ENCODE measurements at regions not wholly inside any gene's neighbourhood (a gene's known extent, or its start where the extent isn't known, plus 50 kb on each side); places are given as distances from the start of the nearest gene placed in this dataset.

- TF ChIP-seq EZH2 (IDR thresholded peaks at IDR 0.05; ENCODE audit: low read depth, low read length, severe bottlenecking) (no peak), POLR2AphosphoS5 (IDR thresholded peaks at IDR 0.05; ENCODE audit: low read depth, low read length) (no peak), CTCF (IDR thresholded peaks at IDR 0.05; ENCODE audit: control extremely low read depth in 1 of 3, insufficient read depth in 1 of 3, low read depth in 1 of 3, low read length in 3 of 3) (no peak)
Measured at GRCh38 chr13:104460554-104460953, 1394.3 kb upstream of the SLC10A2 start.
